ENCODE measurements at regions not wholly inside any gene's neighbourhood (a gene's known extent, or its start where the extent isn't known, plus 50 kb on each side); places are given as distances from the start of the nearest gene placed in this dataset.

DNA sequence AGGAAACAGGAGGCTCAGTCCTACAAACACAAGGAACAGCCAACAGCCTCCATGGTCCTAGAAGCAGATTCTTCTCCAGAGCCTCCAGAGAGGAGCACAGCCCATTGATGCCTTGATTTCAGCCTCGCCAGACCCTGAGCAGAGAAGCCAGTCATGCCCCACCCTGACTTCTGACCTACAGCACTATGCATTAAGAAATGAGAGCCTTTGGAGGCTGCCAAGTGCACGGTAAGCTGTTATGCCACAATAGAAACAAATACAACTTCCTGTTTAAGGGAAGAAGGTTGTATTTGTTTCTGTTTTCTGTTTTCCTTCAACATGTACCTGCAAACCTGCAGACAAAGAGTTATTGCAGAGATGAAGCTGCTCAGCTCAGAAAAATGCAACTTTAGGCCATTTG lies 181.3 kb upstream of the AGAP1 start:
- no peak for TF ChIP-seq CTCF (IDR thresholded peaks at IDR 0.05; ENCODE audit: low read depth, low read length)
- DNase-seq (ENCODE audit: low read depth, low spot score): no peak
- in situ Hi-C loops (cut with HindIII; ENCODE audit: low sequenced_read_pairs): no loop called here
- H3K4me3 ChIP-seq (ENCODE audit: low read depth, low read length): no peak overlapping the region

- TF ChIP-seq CTCF (IDR thresholded peaks at IDR 0.05; ENCODE audit: low read depth, low read length): peak; percentile 1
- no peak for DNase-seq (ENCODE audit: low read depth, low spot score)
- in situ Hi-C loops (cut with HindIII; ENCODE audit: low sequenced_read_pairs): no loop called here
- no peak overlapping the region for H3K4me3 ChIP-seq (ENCODE audit: low read depth, low read length)
Measured at GRCh38 chr2:235314371-235314930, 179.4 kb upstream of the AGAP1 start.

DNA sequence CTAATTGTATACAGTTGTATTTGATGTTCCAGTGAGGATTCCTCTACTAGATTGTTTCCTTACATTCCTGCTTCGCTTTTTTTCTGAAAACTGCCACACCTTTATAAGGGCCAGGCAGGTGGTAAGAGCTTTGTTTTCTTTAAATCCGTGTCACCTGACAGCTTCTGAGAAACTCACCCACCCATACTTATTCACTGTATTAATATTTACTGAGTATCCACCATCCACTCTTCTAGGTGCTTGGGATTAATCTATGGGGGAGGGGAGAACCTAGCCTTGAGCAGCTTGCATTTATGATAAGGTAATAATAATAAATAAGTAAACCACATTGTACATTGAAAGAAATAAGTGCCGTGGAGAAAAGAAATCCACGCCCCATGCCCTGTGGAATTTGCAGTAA lies 174.7 kb upstream of the AGAP1 start:
- no peak for TF ChIP-seq CTCF (IDR thresholded peaks at IDR 0.05; ENCODE audit: low read depth, low read length)
- no peak for DNase-seq (ENCODE audit: low read depth, low spot score)

GRCh38 chr2:235320326-235320725 lies 173.5 kb upstream of the AGAP1 start:
- in situ Hi-C loops (cut with HindIII; ENCODE audit: low sequenced_read_pairs): no loop called here
- no peak for TF ChIP-seq CTCF (IDR thresholded peaks at IDR 0.05; ENCODE audit: low read depth, low read length)
- H3K4me3 ChIP-seq (ENCODE audit: low read depth, low read length): no peak overlapping the region
- DNase-seq (ENCODE audit: low read depth, low spot score): no peak

More for the DNA sequence above, 174.7 kb upstream of the AGAP1 start:
- in situ Hi-C loops (cut with HindIII; ENCODE audit: low sequenced_read_pairs): no loop called here
- H3K4me3 ChIP-seq (ENCODE audit: low read depth, low read length): no peak overlapping the region

DNA sequence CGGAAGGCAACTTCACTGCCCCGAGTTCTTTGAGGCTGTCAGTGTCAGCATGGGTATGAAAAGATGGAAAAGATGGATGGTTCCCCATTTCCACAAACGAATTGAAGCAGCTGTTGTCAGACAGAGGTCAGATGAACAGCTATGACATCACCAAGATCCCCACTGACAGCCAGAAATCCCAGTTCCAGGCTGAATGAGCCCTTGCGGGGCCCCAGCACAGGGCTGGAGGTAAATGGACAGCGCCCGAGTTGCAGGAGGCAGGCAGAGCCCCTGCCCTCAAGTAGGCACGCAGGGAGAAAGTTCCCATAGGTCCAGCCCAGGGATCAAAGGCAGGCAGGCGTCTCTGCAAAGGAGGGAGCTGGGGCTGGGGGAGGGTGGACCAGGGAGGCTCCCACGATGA lies 169.5 kb upstream of the AGAP1 start:
- no peak overlapping the region for H3K4me3 ChIP-seq (ENCODE audit: low read depth, low read length)
- no peak for DNase-seq (ENCODE audit: low read depth, low spot score)
- in situ Hi-C loops (cut with HindIII; ENCODE audit: low sequenced_read_pairs): no loop called here

DNA sequence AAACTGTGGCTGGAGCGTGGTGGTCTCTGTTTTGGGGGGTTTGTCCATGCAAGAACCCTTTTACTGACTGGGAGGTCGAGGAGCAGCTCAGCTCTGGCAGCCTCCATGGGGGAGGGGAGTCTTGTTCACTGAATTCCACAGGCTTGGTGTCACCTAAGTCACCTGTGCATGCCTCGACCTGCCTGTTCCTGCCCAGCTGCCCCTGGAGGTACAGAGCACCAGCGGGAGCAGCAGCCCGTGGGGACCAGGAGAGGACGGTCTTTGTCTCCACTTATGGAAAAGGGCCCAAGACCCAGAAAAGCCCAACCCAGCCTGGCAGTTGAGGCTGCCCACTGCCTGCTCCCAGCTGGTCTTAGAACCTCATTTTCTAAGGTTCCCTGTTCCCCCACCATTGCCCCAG lies 168.7 kb upstream of the AGAP1 start:
- in situ Hi-C loops (cut with HindIII; ENCODE audit: low sequenced_read_pairs): no loop called here
- no peak for DNase-seq (ENCODE audit: low read depth, low spot score)
- H3K4me3 ChIP-seq (ENCODE audit: low read depth, low read length): no peak overlapping the region
- no peak for TF ChIP-seq CTCF (IDR thresholded peaks at IDR 0.05; ENCODE audit: low read depth, low read length)

More for the DNA sequence above, 169.5 kb upstream of the AGAP1 start:
- TF ChIP-seq CTCF (IDR thresholded peaks at IDR 0.05; ENCODE audit: low read depth, low read length): no peak

DNA sequence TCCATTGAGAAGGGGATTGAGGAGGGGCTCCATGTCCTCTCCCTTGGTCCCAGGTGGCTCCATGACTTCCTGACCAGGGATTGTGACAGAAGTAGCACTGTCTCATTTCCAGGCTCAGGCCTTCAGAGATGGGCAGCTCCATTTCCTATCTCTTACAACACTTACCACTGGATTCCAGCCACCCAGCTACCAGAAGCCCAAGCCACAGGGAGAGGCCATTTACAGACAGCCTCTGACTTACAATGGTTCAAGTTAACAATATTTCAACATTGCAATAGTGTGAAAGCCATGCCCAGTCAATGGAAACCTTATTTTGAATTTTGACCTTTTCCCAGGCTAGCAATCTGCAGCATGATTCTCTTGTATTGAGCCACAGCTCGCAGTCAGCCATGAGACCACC lies 164.9 kb upstream of the AGAP1 start:
- in situ Hi-C loops (cut with HindIII; ENCODE audit: low sequenced_read_pairs): no loop called here
- H3K4me3 ChIP-seq (ENCODE audit: low read depth, low read length): no peak overlapping the region
- no peak for TF ChIP-seq CTCF (IDR thresholded peaks at IDR 0.05; ENCODE audit: low read depth, low read length)
- no peak for DNase-seq (ENCODE audit: low read depth, low spot score)
